Neuronal stem cell (in vitro differentiated cells): ENCODE measurements at regions not wholly inside any gene's neighbourhood (a gene's known extent, or its start where the extent isn't known, plus 50 kb on each side); places are given as distances from the start of the nearest gene placed in this dataset.

ENCODE experiments used
- DNase-seq: peaks from one replicate; pipeline ENCODE4 v3.0.0-alpha.2; 2013; ENCODE audit warnings: low spot score
- H2AFZ ChIP-seq: one replicate; pipeline ENCODE4 v1.6.1; 2013; ENCODE audit warnings: mild to moderate bottlenecking, low read length, inconsistent platforms
- H2AK5ac ChIP-seq: 2 replicates; pipeline ENCODE4 v1.6.1; 2013; ENCODE audit warnings: low read depth, mild to moderate bottlenecking, inconsistent platforms, low read length, moderate library complexity, mixed read lengths
- H2BK120ac ChIP-seq: 2 replicates; pipeline ENCODE4 v1.6.1; 2013; ENCODE audit warnings: low read depth, mild to moderate bottlenecking, inconsistent platforms, low read length, moderate library complexity, mixed read lengths
- H2BK12ac ChIP-seq: one replicate; pipeline ENCODE4 v1.6.1; 2013; ENCODE audit warnings: low read length, inconsistent platforms
- H2BK15ac ChIP-seq: 2 replicates; pipeline ENCODE4 v1.6.1; 2013; ENCODE audit warnings: mild to moderate bottlenecking, low read length, inconsistent platforms, mixed read lengths
- H2BK5ac ChIP-seq: one replicate; pipeline ENCODE4 v1.6.1; 2013; ENCODE audit warnings: inconsistent platforms, mild to moderate bottlenecking, low read length, moderate library complexity
- H3K14ac ChIP-seq: one replicate; pipeline ENCODE4 v1.6.1; 2013; ENCODE audit warnings: low read length, inconsistent platforms
- H3K18ac ChIP-seq: 2 replicates; pipeline ENCODE4 v1.6.1; 2013; ENCODE audit warnings: low read length, inconsistent platforms
- H3K23ac ChIP-seq: 2 replicates; pipeline ENCODE4 v1.6.1; 2013; ENCODE audit warnings: low read depth, mild to moderate bottlenecking, mixed read lengths, low read length, inconsistent platforms; ENCODE audit not compliant: poor library complexity
- H3K27ac ChIP-seq: replicated peaks from 3 replicates; pipeline ENCODE4 v1.5.1; 2013; ENCODE audit warnings: low read length, inconsistent platforms
- H3K27me3 ChIP-seq, 3 experiments: 2 replicates each; pipeline ENCODE4 v1.6.1; 2013; ENCODE audit warnings: low read length in 3 of 3, mild to moderate bottlenecking in 2 of 3, inconsistent platforms in 1 of 3, low read depth in 1 of 3, mixed read lengths in 1 of 3, moderate library complexity in 1 of 3; ENCODE audit not compliant: control insufficient read depth in 3 of 3, insufficient read depth in 3 of 3
- H3K36me3 ChIP-seq, 2 donors: replicated peaks in 1 of 2; 2 replicates each; pipeline ENCODE4 v1.6.1; 2013; ENCODE audit warnings: low read length in 2 of 2; ENCODE audit not compliant: control insufficient read depth in 2 of 2, insufficient read depth in 2 of 2
- H3K4ac ChIP-seq: 2 replicates; pipeline ENCODE4 v1.6.1; 2013; ENCODE audit warnings: inconsistent platforms, mild to moderate bottlenecking, low read length, moderate library complexity
- H3K4me1 ChIP-seq, 2 donors: 1 replicate in 1 of 2; 2 replicates in 1 of 2; pipeline ENCODE4 v1.6.1; 2013; ENCODE audit warnings: low read length in 2 of 2, low read depth in 1 of 2; ENCODE audit not compliant: control insufficient read depth in 2 of 2, insufficient read depth in 1 of 2
- H3K4me2 ChIP-seq: one replicate; pipeline ENCODE4 v1.6.1; 2013; ENCODE audit warnings: mild to moderate bottlenecking, low read length, inconsistent platforms; ENCODE audit not compliant: insufficient read depth, poor library complexity, severe bottlenecking
- H3K4me3 ChIP-seq, 2 donors: 2 replicates each; pipeline ENCODE4 v1.5.1; 2013; ENCODE audit warnings: low read length in 2 of 2, mild to moderate bottlenecking in 2 of 2, inconsistent platforms in 1 of 2, moderate library complexity in 1 of 2
- H3K79me1 ChIP-seq: one replicate; pipeline ENCODE4 v1.6.1; 2013; ENCODE audit warnings: low read depth, mild to moderate bottlenecking, inconsistent platforms, low read length, moderate library complexity
- H3K9ac ChIP-seq: one replicate; pipeline ENCODE4 v1.6.1; 2013; ENCODE audit warnings: mild to moderate bottlenecking, low read depth, low read length, inconsistent platforms; ENCODE audit not compliant: poor library complexity
- H3K9me3 ChIP-seq, 2 donors: replicated peaks in 1 of 2; 2 replicates each; pipeline versions ENCODE3 to v1.6.1; 2013; ENCODE audit warnings: low read length in 2 of 2, mild to moderate bottlenecking in 2 of 2, inconsistent platforms in 1 of 2, low read depth in 1 of 2, mixed read lengths in 1 of 2, moderate library complexity in 1 of 2; ENCODE audit not compliant: control insufficient read depth in 2 of 2, insufficient read depth in 1 of 2
- H4K8ac ChIP-seq: one replicate; pipeline ENCODE4 v1.6.1; 2013; ENCODE audit warnings: low read depth, mild to moderate bottlenecking, inconsistent platforms, low read length, moderate library complexity
- H4K91ac ChIP-seq: one replicate; pipeline ENCODE4 v1.6.1; 2013; ENCODE audit warnings: low read length, low read depth, mild to moderate bottlenecking, inconsistent platforms; ENCODE audit not compliant: poor library complexity
- WGBS, 2 donors: extraction: QIAGEN DNeasy Blood & Tissue Kit; methylation state at CpG; one replicate each; pipeline ENCODE4 v1.1.7; 2013; ENCODE audit warnings: missing lambda C conversion rate in 2 of 2, mixed read lengths in 1 of 2; ENCODE audit not compliant: insufficient read length in 2 of 2, insufficient replicate concordance in 1 of 2; ENCODE audit errors: extremely low coverage in 2 of 2; 5-methylcytosine and 5-hydroxymethylcytosine counted together

GRCh38 chr4:62327612-62328297 is 1127.6 kb downstream of the ADGRL3 start:
- H3K36me3 ChIP-seq = no peaks in the 10 kb centered on the region
- H2AK5ac ChIP-seq = no peak overlapping the region
- H3K4me3 ChIP-seq = no peak overlapping the region
- no peaks in the 10 kb centered on the region for H3K79me1 ChIP-seq
- no CpG with 5 or more reads among the region's 1 CpG for WGBS, 2 donors
- no peak overlapping the region for H4K91ac ChIP-seq
- no peak overlapping the region for H4K8ac ChIP-seq
- no peak overlapping the region for H3K9ac ChIP-seq
- no peak for DNase-seq
- H3K27ac ChIP-seq = no peak overlapping the region
- H2BK15ac ChIP-seq = no peak overlapping the region
- H3K4me1 ChIP-seq = no peaks in the 10 kb centered on the region
- no peak overlapping the region for H3K18ac ChIP-seq
- H3K23ac ChIP-seq = no peak overlapping the region
- no peak overlapping the region for H3K4ac ChIP-seq
- no peaks in the 10 kb centered on the region for H3K27me3 ChIP-seq
- H3K14ac ChIP-seq = no peak overlapping the region
- no peak overlapping the region for H2BK120ac ChIP-seq
- no peak overlapping the region for H3K4me2 ChIP-seq
- H2BK12ac ChIP-seq = no peak overlapping the region
- no peak overlapping the region for H2AFZ ChIP-seq
- no peak overlapping the region for H2BK5ac ChIP-seq
- no peaks in the 10 kb centered on the region for H3K9me3 ChIP-seq

- H3K27ac ChIP-seq = no peak overlapping the region
- H2BK15ac ChIP-seq = no peak overlapping the region
- no peak overlapping the region for H3K9ac ChIP-seq
- no peak overlapping the region for H3K4me3 ChIP-seq
- H3K23ac ChIP-seq = no peak overlapping the region
- no peak for DNase-seq
- H4K91ac ChIP-seq = no peak overlapping the region
- no peak overlapping the region for H2AK5ac ChIP-seq
- no peak overlapping the region for H2BK5ac ChIP-seq
- no peaks in the 10 kb centered on the region for H3K36me3 ChIP-seq
- H3K18ac ChIP-seq = no peak overlapping the region
- no peak overlapping the region for H4K8ac ChIP-seq
- H3K4me1 ChIP-seq = no peaks in the 10 kb centered on the region
- H2AFZ ChIP-seq = no peak overlapping the region
- H3K14ac ChIP-seq = no peak overlapping the region
- H3K4me2 ChIP-seq = no peak overlapping the region
- no peaks in the 10 kb centered on the region for H3K27me3 ChIP-seq
- H3K79me1 ChIP-seq = no peaks in the 10 kb centered on the region
- no peaks in the 10 kb centered on the region for H3K9me3 ChIP-seq
- H3K4ac ChIP-seq = no peak overlapping the region
- H2BK120ac ChIP-seq = no peak overlapping the region
- no CpG with 5 or more reads among the region's 1 CpG for WGBS, 2 donors
- no peak overlapping the region for H2BK12ac ChIP-seq
Measured at GRCh38 chr4:62324215-62324614, 1124.1 kb downstream of the ADGRL3 start.

- H3K9ac ChIP-seq = no peak overlapping the region
- no peak overlapping the region for H2BK12ac ChIP-seq
- no peak overlapping the region for H2AFZ ChIP-seq
- H4K8ac ChIP-seq = no peak overlapping the region
- no peaks in the 10 kb centered on the region for H3K27me3 ChIP-seq
- no peak overlapping the region for H3K27ac ChIP-seq
- no peak overlapping the region for H2AK5ac ChIP-seq
- no peak overlapping the region for H3K18ac ChIP-seq
- no peaks in the 10 kb centered on the region for H3K36me3 ChIP-seq
- WGBS, 2 donors = no CpG with 5 or more reads among the region's 7 CpGs
- no peak overlapping the region for H4K91ac ChIP-seq
- no peak overlapping the region for H3K4me3 ChIP-seq
- no peaks in the 10 kb centered on the region for H3K4me1 ChIP-seq
- no peak overlapping the region for H2BK120ac ChIP-seq
- DNase-seq = no peak
- no peaks in the 10 kb centered on the region for H3K9me3 ChIP-seq
- no peak overlapping the region for H2BK15ac ChIP-seq
- H3K14ac ChIP-seq = no peak overlapping the region
- H3K23ac ChIP-seq = no peak overlapping the region
- H3K4me2 ChIP-seq = no peak overlapping the region
- H3K4ac ChIP-seq = no peak overlapping the region
- H2BK5ac ChIP-seq = no peak overlapping the region
- no peaks in the 10 kb centered on the region for H3K79me1 ChIP-seq
Measured at GRCh38 chr4:62320612-62321011, 1120.5 kb downstream of the ADGRL3 start.

GRCh38 chr4:62302710-62303109 is 1102.6 kb downstream of the ADGRL3 start:
- H3K4me1 ChIP-seq = no peaks in the 10 kb centered on the region
- H4K91ac ChIP-seq = no peak overlapping the region
- no peak overlapping the region for H4K8ac ChIP-seq
- no peaks in the 10 kb centered on the region for H3K27me3 ChIP-seq
- H2BK120ac ChIP-seq = no peak overlapping the region
- no peak overlapping the region for H2AFZ ChIP-seq
- H3K9ac ChIP-seq = no peak overlapping the region
- H2BK15ac ChIP-seq = no peak overlapping the region
- H3K9me3 ChIP-seq = no peaks in the 10 kb centered on the region
- no peaks in the 10 kb centered on the region for H3K79me1 ChIP-seq
- no peak overlapping the region for H3K18ac ChIP-seq
- H3K4ac ChIP-seq = no peak overlapping the region
- no peak overlapping the region for H2BK5ac ChIP-seq
- no peak overlapping the region for H2BK12ac ChIP-seq
- no peaks in the 10 kb centered on the region for H3K36me3 ChIP-seq
- WGBS, 2 donors = no CpG with 5 or more reads among the region's 1 CpG
- no peak overlapping the region for H3K4me2 ChIP-seq
- no peak overlapping the region for H3K14ac ChIP-seq
- H3K4me3 ChIP-seq = no peak overlapping the region
- no peak overlapping the region for H3K27ac ChIP-seq
- H2AK5ac ChIP-seq = no peak overlapping the region
- H3K23ac ChIP-seq = no peak overlapping the region
- DNase-seq = no peak
